ENCODE measurements at regions not wholly inside any gene's neighbourhood (a gene's known extent, or its start where the extent isn't known, plus 50 kb on each side); places are given as distances from the start of the nearest gene placed in this dataset.

DNA sequence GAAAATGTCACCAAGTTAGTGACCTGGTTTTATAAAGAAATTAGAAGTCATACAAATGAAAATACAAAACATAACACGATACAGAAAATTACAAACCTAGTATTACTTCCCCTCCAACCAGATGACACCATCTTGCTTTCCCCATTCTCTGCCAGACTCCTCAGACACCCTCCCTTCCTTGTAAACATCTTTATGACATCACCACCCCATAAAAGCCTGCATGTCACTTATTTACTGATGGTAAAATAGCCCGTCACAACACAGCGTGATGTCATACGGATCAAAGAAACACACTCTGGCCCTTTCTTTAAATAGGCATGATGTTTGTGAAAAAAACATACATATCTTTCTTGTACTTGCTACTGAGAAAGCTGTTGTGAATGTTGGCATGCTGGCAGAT lies 254.8 kb upstream of the SOX11 start:
- Histone ChIP-seq H3K27ac (replicated peaks) (no peak overlapping the region), H3K27me3 (ENCODE audit: low read depth) (no peaks in the 10 kb centered on the region), H3K36me3 (no peaks in the 10 kb centered on the region), H3K4me1 (no peaks in the 10 kb centered on the region), H3K9me3 (replicated peaks) (no peaks in the 10 kb centered on the region), H3K4me3 (no peak overlapping the region)
- intact Hi-C loops (cut with micrococcal nuclease) = no loop called here
- no peak for DNase-seq
- TF ChIP-seq, protein P1, sequence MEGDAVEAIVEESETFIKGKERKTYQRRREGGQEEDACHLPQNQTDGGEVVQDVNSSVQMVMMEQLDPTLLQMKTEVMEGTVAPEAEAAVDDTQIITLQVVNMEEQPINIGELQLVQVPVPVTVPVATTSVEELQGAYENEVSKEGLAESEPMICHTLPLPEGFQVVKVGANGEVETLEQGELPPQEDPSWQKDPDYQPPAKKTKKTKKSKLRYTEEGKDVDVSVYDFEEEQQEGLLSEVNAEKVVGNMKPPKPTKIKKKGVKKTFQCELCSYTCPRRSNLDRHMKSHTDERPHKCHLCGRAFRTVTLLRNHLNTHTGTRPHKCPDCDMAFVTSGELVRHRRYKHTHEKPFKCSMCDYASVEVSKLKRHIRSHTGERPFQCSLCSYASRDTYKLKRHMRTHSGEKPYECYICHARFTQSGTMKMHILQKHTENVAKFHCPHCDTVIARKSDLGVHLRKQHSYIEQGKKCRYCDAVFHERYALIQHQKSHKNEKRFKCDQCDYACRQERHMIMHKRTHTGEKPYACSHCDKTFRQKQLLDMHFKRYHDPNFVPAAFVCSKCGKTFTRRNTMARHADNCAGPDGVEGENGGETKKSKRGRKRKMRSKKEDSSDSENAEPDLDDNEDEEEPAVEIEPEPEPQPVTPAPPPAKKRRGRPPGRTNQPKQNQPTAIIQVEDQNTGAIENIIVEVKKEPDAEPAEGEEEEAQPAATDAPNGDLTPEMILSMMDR (IDR thresholded peaks at IDR 0.05; ENCODE audit: borderline replicate concordance) = no peak

DNA sequence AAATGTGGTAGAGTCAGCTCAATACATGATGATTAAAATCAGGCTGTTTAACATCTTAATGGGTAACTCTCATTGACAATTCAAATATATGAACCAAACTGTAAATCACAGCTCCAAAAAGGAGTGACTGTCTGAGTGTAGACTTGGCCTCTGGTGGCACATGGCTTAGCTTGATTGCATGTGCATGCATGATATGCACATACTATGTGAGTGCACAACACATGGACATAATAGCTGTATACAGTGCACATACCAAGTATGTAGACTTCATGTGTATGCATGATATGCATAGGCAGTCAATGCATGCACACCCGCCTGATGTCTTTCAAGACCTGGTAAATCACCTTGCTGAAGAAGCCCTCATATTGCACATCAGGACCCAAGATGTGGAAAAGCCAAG lies 252.0 kb upstream of the SOX11 start:
- no peak for DNase-seq
- no peaks in the 10 kb centered on the region for H3K27me3 ChIP-seq (ENCODE audit: low read depth)
- no peaks in the 10 kb centered on the region for H3K36me3 ChIP-seq
- TF ChIP-seq, protein P1 (IDR thresholded peaks at IDR 0.05; ENCODE audit: borderline replicate concordance) = no peak
- intact Hi-C loops (cut with micrococcal nuclease) = no loop called here
- H3K9me3 ChIP-seq (replicated peaks) = no peaks in the 10 kb centered on the region
- no peak overlapping the region for H3K27ac ChIP-seq (replicated peaks)
- H3K4me1 ChIP-seq = no peaks in the 10 kb centered on the region
- no peak overlapping the region for H3K4me3 ChIP-seq

DNA sequence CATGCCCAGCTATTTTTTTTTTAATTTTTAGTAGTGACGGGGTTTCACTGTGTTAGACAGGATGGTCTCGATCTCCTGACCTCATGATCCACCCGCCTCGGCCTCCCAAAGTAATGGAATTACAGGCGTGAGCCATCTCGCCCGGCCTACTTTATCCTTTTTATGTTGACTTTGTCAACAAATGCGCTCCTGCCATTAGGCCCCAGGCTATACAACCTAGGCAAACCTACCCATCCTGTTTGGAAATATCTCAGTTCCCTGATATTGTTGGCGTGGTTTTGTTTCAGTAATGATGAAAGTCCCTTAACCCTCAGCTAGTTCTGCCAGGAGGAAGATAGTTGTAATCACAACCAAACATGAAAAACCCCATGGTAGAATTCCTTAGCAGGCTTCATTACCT lies 249.4 kb upstream of the SOX11 start:
- TF ChIP-seq, protein P1 (IDR thresholded peaks at IDR 0.05; ENCODE audit: borderline replicate concordance) = no peak
- H3K27ac ChIP-seq (replicated peaks) = no peak overlapping the region

DNA sequence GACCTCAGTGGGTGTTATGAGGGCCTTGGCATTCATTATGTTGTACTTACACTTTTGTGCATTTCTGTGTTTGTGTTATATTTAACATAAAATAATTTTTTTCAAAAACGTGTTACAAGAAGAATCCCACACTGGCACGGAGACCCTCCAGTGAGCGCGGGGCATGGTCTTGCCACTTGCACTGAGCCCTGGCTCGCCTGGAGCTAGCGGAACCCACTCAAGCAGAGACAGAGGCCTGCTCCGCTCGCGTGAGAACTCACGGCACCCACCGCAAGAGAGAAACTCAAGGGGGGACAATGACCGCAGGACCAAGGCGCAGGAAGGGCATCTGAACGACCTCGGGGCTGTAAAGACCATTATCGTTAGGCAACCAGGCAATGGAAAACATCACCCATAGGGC lies 248.0 kb upstream of the SOX11 start:
- H3K4me3 ChIP-seq = no peak overlapping the region
- no peaks in the 10 kb centered on the region for H3K4me1 ChIP-seq
- no peaks in the 10 kb centered on the region for H3K9me3 ChIP-seq (replicated peaks)
- H3K36me3 ChIP-seq = no peaks in the 10 kb centered on the region
- no peak overlapping the region for H3K27ac ChIP-seq (replicated peaks)
- TF ChIP-seq, protein P1 (IDR thresholded peaks at IDR 0.05; ENCODE audit: borderline replicate concordance) = no peak
- H3K27me3 ChIP-seq (ENCODE audit: low read depth) = no peaks in the 10 kb centered on the region
- intact Hi-C loops (cut with micrococcal nuclease) = no loop called here
- no peak for DNase-seq

More for the DNA sequence above, 249.4 kb upstream of the SOX11 start:
- Histone ChIP-seq H3K4me3 (no peak overlapping the region), H3K4me1 (no peaks in the 10 kb centered on the region), H3K27me3 (ENCODE audit: low read depth) (no peaks in the 10 kb centered on the region), H3K9me3 (replicated peaks) (no peaks in the 10 kb centered on the region), H3K36me3 (no peaks in the 10 kb centered on the region)
- no peak for DNase-seq
- intact Hi-C loops (cut with micrococcal nuclease) = no loop called here

DNA sequence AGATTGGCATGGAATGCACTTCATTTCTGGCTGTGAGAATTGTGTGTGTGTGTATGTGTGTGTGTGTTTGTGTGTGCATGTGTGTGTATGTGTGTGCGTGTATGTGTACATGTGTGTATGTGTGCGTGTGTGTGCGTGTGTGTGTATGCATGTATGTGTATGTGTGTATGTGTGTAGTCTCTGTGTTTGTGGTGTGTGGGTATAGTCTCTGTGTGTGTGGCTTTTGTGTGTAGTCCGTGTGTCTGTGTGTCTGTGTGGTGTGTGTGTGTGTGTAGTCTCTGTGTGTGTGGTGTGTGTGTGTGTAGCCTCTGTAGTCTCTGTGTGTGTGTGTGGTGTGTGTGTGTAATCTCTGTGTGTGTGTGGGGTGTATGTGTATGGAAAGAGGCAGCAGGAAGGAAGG lies 247.3 kb upstream of the SOX11 start:
- Histone ChIP-seq H3K9me3 (replicated peaks) (no peaks in the 10 kb centered on the region), H3K27ac (replicated peaks) (no peak overlapping the region), H3K27me3 (ENCODE audit: low read depth) (no peaks in the 10 kb centered on the region), H3K4me3 (no peak overlapping the region), H3K4me1 (no peaks in the 10 kb centered on the region), H3K36me3 (no peaks in the 10 kb centered on the region)
- TF ChIP-seq, protein P1 (IDR thresholded peaks at IDR 0.05; ENCODE audit: borderline replicate concordance) = no peak
- intact Hi-C loops (cut with micrococcal nuclease) = no loop called here
- no peak for DNase-seq

DNA sequence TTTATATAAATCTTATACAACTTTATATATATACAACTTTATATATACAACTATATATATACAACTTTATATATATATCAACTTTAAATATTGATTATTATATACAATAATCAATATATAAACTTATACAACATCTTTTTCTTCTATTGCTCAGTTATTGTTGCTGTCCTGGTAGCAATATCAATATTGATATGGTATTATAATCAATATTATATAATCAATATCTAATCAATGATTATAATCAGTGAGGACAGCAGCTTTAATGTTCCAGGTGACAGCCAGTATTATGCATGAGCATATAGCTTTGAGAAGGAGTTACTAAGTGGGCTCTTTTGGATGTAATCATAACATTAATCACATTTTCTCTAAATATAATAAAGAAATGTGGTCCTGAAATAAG lies 242.3 kb upstream of the SOX11 start:
- H3K9me3 ChIP-seq (replicated peaks) = no peaks in the 10 kb centered on the region
- H3K27ac ChIP-seq (replicated peaks) = no peak overlapping the region
- no peaks in the 10 kb centered on the region for H3K4me1 ChIP-seq
- intact Hi-C loops (cut with micrococcal nuclease) = no loop called here
- no peaks in the 10 kb centered on the region for H3K27me3 ChIP-seq (ENCODE audit: low read depth)
- TF ChIP-seq, protein P1 (IDR thresholded peaks at IDR 0.05; ENCODE audit: borderline replicate concordance) = no peak
- no peak for DNase-seq
- no peaks in the 10 kb centered on the region for H3K36me3 ChIP-seq
- no peak overlapping the region for H3K4me3 ChIP-seq

Data from left ventricle myocardium inferior (tissue), 1 donor.